K562 (cell line): ENCODE measurements at regions not wholly inside any gene's neighbourhood (a gene's known extent, or its start where the extent isn't known, plus 50 kb on each side); places are given as distances from the start of the nearest gene placed in this dataset.

Experiments
- ATAC-seq: fragments of 200-7000 bp; cut with Tn5 transposase; 3 replicates; pipeline ENCODE4 v1.9.1; 2020; ENCODE audit warnings: moderate library complexity
- BruUV-seq: library from RNA; stranded (reverse); fragments of 400-500 nt; replicated peaks from 2 replicates; lab custom pipeline; 2021; lab: Mats Ljungman, UMichigan
- CTCF ChIA-PET: fragments of 300-600 bp; formaldehyde crosslinking; extraction: SDS; loops from one replicate; lab custom pipeline; 2021; ENCODE audit warnings: low intra/inter-chr PET ratio; lab: Yijun Ruan, JAX
- POLR2A ChIA-PET: fragments of 300-600, 350-650 bp; sonication (Branson Sonifier 250); formaldehyde crosslinking; extraction: SDS; loops from one replicate; lab custom pipeline; 2021; ENCODE audit warnings: antibody characterized with exemption, inconsistent platforms; lab: Yijun Ruan, JAX
- DNase-seq, 4 experiments: peaks; one replicate each; pipeline versions ENCODE4 v3.0.0 to v3.0.0-alpha.2; 2011 to 2018; ENCODE audit warnings: low spot score in 3 of 4, mixed read lengths in 3 of 4; ENCODE audit errors: extremely low read depth in 1 of 4
- FAIRE-seq: peaks from 2 replicates; lab custom pipeline; 2011; peaks lifted over from hg19 to GRCh38; lab: Jason Lieb, UNC
- H2AFZ ChIP-seq: 2 replicates; pipeline ENCODE4 v1.6.0; 2011; ENCODE audit warnings: low read depth, low read length, control low read depth, inconsistent platforms
- H3K27ac ChIP-seq: fragments of 200-600 bp; 3 replicates; pipeline ENCODE4 v1.8.0; 2011; ENCODE audit warnings: low read depth, mild to moderate bottlenecking, control low read depth, inconsistent platforms, low read length, moderate library complexity, mixed read lengths; ENCODE audit errors: extremely low read depth
- H3K27me3 ChIP-seq, 2 experiments: fragments of 300-600 bp in 1 of 2; 2 replicates in 1 of 2; 3 replicates in 1 of 2; pipeline versions ENCODE4 v1.6.0 to v1.8.0; 2011; ENCODE audit warnings: inconsistent platforms in 2 of 2, low read length in 2 of 2, mild to moderate bottlenecking in 1 of 2, mixed read lengths in 1 of 2, moderate library complexity in 1 of 2; ENCODE audit not compliant: control insufficient read depth in 2 of 2, insufficient read depth in 2 of 2
- H3K36me3 ChIP-seq: fragments of 300-600 bp; 3 replicates; pipeline ENCODE4 v1.8.0; 2011; ENCODE audit warnings: mild to moderate bottlenecking, low read length, inconsistent platforms; ENCODE audit not compliant: control insufficient read depth, insufficient read depth
- H3K4me1 ChIP-seq, 2 experiments: fragments of 200-600 bp in 1 of 2; replicated peaks in 1 of 2; 2 replicates in 1 of 2; 3 replicates in 1 of 2; pipeline versions ENCODE4 v1.5.1 to v1.8.0; 2011; ENCODE audit warnings: inconsistent platforms in 2 of 2, low read length in 2 of 2, mild to moderate bottlenecking in 1 of 2, mixed read lengths in 1 of 2, moderate library complexity in 1 of 2; ENCODE audit not compliant: control insufficient read depth in 2 of 2, insufficient read depth in 2 of 2
- H3K4me2 ChIP-seq: 2 replicates; pipeline ENCODE4 v1.6.1; 2011; ENCODE audit warnings: low read length, control low read depth, inconsistent platforms, mixed read lengths; ENCODE audit not compliant: insufficient read depth
- H3K4me3 ChIP-seq: fragments of 200-600 bp; sonication (generic), shearing (Covaris generic); 2 replicates; pipeline ENCODE4 v1.5.1; 2016; ENCODE audit warnings: control low read depth, inconsistent platforms
- H3K79me2 ChIP-seq: fragments of 200-600 bp; 3 replicates; pipeline ENCODE4 v1.8.0; 2011; ENCODE audit warnings: low read length, inconsistent platforms; ENCODE audit not compliant: control insufficient read depth, insufficient read depth
- H3K9ac ChIP-seq, 2 experiments: 2 replicates each; pipeline versions ENCODE4 v1.6.0 to v1.6.1; 2011; ENCODE audit warnings: low read depth in 2 of 2, low read length in 2 of 2, control low read depth in 1 of 2, inconsistent platforms in 1 of 2, mild to moderate bottlenecking in 1 of 2, mixed read lengths in 1 of 2; ENCODE audit not compliant: insufficient read depth in 1 of 2
- H3K9me1 ChIP-seq: one replicate; pipeline ENCODE4 v1.6.0; 2011; ENCODE audit warnings: inconsistent platforms, mild to moderate bottlenecking, low read length, moderate library complexity; ENCODE audit not compliant: control insufficient read depth, insufficient read depth
- H3K9me3 ChIP-seq: replicated peaks from 2 replicates; pipeline ENCODE4 v1.5.1; 2011; ENCODE audit warnings: low read depth, low read length, inconsistent platforms; ENCODE audit not compliant: control insufficient read depth, insufficient read depth
- H4K20me1 ChIP-seq: replicated peaks from 2 replicates; pipeline ENCODE4 v1.6.1; 2011; ENCODE audit warnings: low read length, inconsistent platforms, mixed read lengths; ENCODE audit not compliant: control insufficient read depth, insufficient read depth
- ARID1B ChIP-seq: fragments of 450-650 bp; IDR thresholded peaks from 2 replicates; pipeline ENCODE4 v1.6.1; 2016; ENCODE audit warnings: antibody characterized with exemption, mild to moderate bottlenecking, inconsistent platforms
- CXXC5 ChIP-seq: fragments of 250-450 bp; sonication (Bioruptor Pico); IDR thresholded peaks from 2 replicates; pipeline ENCODE4 v1.8.0; 2022; ENCODE audit warnings: inconsistent platforms, mild to moderate bottlenecking, moderate library complexity
- E4F1 ChIP-seq: fragments of 250-450 bp; sonication (Bioruptor Pico); IDR thresholded peaks from 2 replicates; pipeline ENCODE4 v1.5.0; 2021; ENCODE audit warnings: mild to moderate bottlenecking, borderline replicate concordance
- HES1 ChIP-seq: fragments of 450-650 bp; IDR thresholded peaks from 2 replicates; pipeline ENCODE4 v1.6.1; 2016; ENCODE audit warnings: low read depth, mild to moderate bottlenecking, moderate library complexity
- JUN ChIP-seq, 2 experiments: sonication (generic) in 1 of 2; formaldehyde crosslinking in 1 of 2; IDR thresholded peaks; 2 replicates each; pipeline versions ENCODE4 v1.6.1 to v1.8.0; 2012 to 2022; ENCODE audit warnings: borderline replicate concordance in 2 of 2, mild to moderate bottlenecking in 2 of 2, improper control_type of control experiment in 1 of 2, low read depth in 1 of 2, low read length in 1 of 2, missing genetic modification reagents in 1 of 2
- KDM5B ChIP-seq: fragments of 200-600 bp; sonication (generic); IDR thresholded peaks from 2 replicates; pipeline ENCODE4 v1.6.1; 2012; ENCODE audit warnings: low read depth, mild to moderate bottlenecking, moderate library complexity, low read length, control low read depth, inconsistent platforms; ENCODE audit not compliant: insufficient replicate concordance
- KLF1 ChIP-seq: fragments of 450-650 bp; IDR thresholded peaks from 2 replicates; pipeline ENCODE4 v1.6.1; 2016; ENCODE audit warnings: missing genetic modification characterization, missing compliant biosample characterization
- MAFG ChIP-seq: fragments of 450-650 bp; conservative IDR thresholded peaks from 2 replicates; pipeline ENCODE4 v1.6.1; 2016; ENCODE audit warnings: missing genetic modification characterization, missing compliant biosample characterization
- SIN3B ChIP-seq: fragments of 450-650 bp; IDR thresholded peaks from 2 replicates; pipeline ENCODE4 v1.6.1; 2017; ENCODE audit warnings: low read depth, mild to moderate bottlenecking, moderate library complexity
- SMAD3 ChIP-seq: fragments of 450-650 bp; formaldehyde crosslinking; conservative IDR thresholded peaks from 2 replicates; pipeline ENCODE4 v1.4.0; 2020; ENCODE audit warnings: mild to moderate bottlenecking
- SMARCC2 ChIP-seq: fragments of 450-650 bp; IDR thresholded peaks from 2 replicates; pipeline ENCODE4 v1.6.1; 2017; ENCODE audit warnings: antibody characterized with exemption, moderate library complexity, mild to moderate bottlenecking, low read depth
- ZNF12 ChIP-seq: sonication (generic); formaldehyde crosslinking; IDR thresholded peaks from 2 replicates; pipeline ENCODE4 v1.4.0; 2020; ENCODE audit warnings: mild to moderate bottlenecking, missing genetic modification reagents
- WGBS: fragments of 100-300 bp; shearing (Covaris generic); methylation state at CpG from one replicate; pipeline ENCODE4 v1.1.6; 2016; ENCODE audit warnings: low coverage, mixed read lengths; ENCODE audit not compliant: insufficient coverage; ENCODE audit errors: missing lambda C conversion rate; 5-methylcytosine and 5-hydroxymethylcytosine counted together
- in situ Hi-C: fragments of 300-500 bp; cut with MboI; formaldehyde crosslinking; loops from 4 replicates; pipeline ENCODE4 v1.15.0; 2018; ENCODE audit warnings: inconsistent platforms, mixed read lengths
- intact Hi-C: fragments of 100-400 bp; cut with micrococcal nuclease; formaldehyde crosslinking; loops from 2 replicates; pipeline ENCODE4 v1.14.2; 2022

DNA sequence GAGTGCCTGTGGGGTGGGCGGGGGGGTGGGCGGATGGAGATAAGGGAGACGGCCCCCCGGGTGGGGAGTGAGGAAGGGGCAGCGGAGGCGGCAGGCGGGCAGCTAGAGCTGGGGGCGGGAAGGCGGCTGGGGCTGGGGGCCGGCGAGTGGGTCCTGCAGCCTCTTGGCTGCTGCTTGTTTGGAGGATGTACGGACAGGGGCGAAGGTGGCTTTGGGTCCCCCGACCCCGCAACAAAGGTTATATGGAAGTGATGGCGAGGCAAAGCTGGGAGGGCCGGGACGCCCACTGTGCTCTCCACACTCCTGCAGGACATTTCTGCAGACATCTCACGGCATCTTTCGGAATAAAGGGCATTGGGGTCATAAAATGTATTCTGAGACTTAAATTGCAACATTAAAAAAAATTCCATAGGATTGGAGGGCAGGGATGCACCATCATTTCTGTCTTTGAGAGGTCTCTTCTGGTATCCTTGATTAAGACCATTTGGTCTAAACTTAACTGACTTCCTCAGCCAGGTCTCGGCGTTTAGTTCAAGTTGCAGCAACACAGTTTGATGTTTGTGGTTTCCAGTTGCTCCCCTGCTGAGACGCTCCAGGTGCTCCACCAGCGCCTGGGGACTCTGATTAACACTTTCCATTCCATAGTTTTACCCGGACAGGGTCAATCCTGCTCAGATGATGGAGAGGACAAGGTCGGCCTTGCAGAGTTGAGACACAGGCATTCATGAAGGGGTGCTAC, 101.6 kb upstream of the SSBP2 start:
- intact Hi-C loops (loop anchor here (1.0 to 10.0 kb wide), 3 partner anchors 119 to 372 kb away; no protein-coding TSS in a partner anchor), in situ Hi-C loops (loop anchor here (5.0 kb wide), 1 partner anchor 345 kb away; no protein-coding TSS in a partner anchor)
- WGBS: 5% methylated on average over 16 of the region's 26 CpGs
- CTCF ChIA-PET: no interaction called here
- Histone ChIP-seq H3K9ac (peak overlapping the region; percentile 65 to 88), H3K27ac (peak overlapping the region; percentile 81), H3K4me3 (peak overlapping the region; percentile 19), H3K36me3 (no peaks in the 10 kb centered on the region), H3K27me3 (no peaks in the 10 kb centered on the region), H3K9me3 (no peaks in the 10 kb centered on the region), H3K9me1 (no peaks in the 10 kb centered on the region), H3K79me2 (peaks cover 9% of the 10 kb centered on the region; the same call in 1 of the 3 replicates), H3K4me1 (peaks cover 32 to 50% of the 10 kb centered on the region in 2 experiments), H3K4me2 (peak overlapping the region; percentile 77), H4K20me1 (no peaks in the 10 kb centered on the region), H2AFZ (peak overlapping the region; percentile 94)
- FAIRE-seq (peak; percentile 77), DNase-seq (peak; percentile 40 to 82 (median 49)), ATAC-seq (peak; percentile 53)
- POLR2A ChIA-PET: interaction anchor here (0.7 to 3.4 kb wide), 5 partner anchors 13 to 373 kb away, joined by 3 to 61 read pairs (median 6); partner anchors contain the start of gene SSBP2
- no TSS peak for BruUV-seq
- TF ChIP-seq CXXC5 (CRISPR knock-in tag) (peak; percentile 46), E4F1 (CRISPR knock-in tag) (no peak), ARID1B (0 out of 2 replicates have a peak, but pooled peaks have one; percentile 26), KDM5B (peak; percentile 14), JUN (IDR thresholded peaks at IDR 0.05; ENCODE audit: borderline replicate concordance, low read depth, low read length) (no peak), JUN (CRISPR knock-in tag; IDR thresholded peaks at IDR 0.05; ENCODE audit: borderline replicate concordance) (no peak), HES1 (no peak), KLF1 (no peak), ZNF12 (peak; percentile 45; the same call in 1 of the 2 replicates), SIN3B (no peak), SMAD3 (CRISPR knock-in tag) (no peak), MAFG (tag) (no peak), SMARCC2 (no peak)
